Erythroblast (primary cell): ENCODE measurements at regions not wholly inside any gene's neighbourhood (a gene's known extent, or its start where the extent isn't known, plus 50 kb on each side); places are given as distances from the start of the nearest gene placed in this dataset.

Experiments used
- GATA1 ChIP-seq: IDR thresholded peaks from 2 replicates; pipeline ENCODE4 v1.6.1; 2011; ENCODE audit warnings: low read depth, mild to moderate bottlenecking, control low read depth, low read length, moderate library complexity
- POLR2A ChIP-seq: IDR thresholded peaks from 2 replicates; pipeline ENCODE4 v1.6.1; 2011; ENCODE audit warnings: mild to moderate bottlenecking, low read length

DNA sequence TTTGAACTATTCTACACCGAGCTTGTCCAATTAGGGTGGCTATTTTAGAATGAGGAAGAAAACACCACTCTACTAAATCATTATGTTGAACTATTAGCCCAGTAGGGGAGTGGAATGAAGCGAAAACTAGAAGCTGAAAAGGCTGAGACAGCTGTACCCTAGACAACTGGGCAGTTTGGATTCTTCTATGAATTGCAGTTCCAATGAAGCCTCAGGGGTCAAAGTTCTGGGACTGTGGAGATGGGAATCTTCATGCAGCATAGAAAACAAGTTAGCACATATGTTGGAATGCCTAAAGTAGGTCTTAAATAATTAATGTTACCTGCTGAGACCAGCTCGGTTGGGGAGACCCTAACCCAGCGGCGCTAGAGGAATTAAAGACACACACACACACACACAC is 62.7 kb upstream of the ZNF726 start:
- TF ChIP-seq POLR2A (no peak), GATA1 (no peak)
